ENCODE measurements at regions not wholly inside any gene's neighbourhood (a gene's known extent, or its start where the extent isn't known, plus 50 kb on each side); places are given as distances from the start of the nearest gene placed in this dataset.

DNA sequence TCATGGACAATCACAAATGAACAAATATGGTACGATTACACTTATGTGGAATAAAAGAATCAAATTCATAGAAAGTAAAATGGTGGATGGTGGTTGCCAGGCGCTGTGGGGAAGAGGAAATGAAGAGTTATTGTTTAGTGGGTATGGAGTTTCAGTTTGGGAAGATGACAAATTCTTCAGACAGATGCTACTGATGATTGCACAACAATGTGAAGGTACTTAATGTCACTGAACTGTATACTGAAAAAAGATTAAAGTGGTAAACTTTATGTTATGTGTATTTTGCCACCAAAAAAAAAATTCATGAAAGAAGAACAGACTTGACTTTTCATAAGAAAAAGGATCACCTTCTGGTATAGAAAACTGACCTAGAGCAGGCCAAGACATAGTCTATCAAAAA is 745.6 kb upstream of the CXADR start:
- Histone ChIP-seq H2BK120ac (ENCODE audit: insufficient read depth, low read length, poor library complexity) (no peak overlapping the region), H2AK5ac (ENCODE audit: low read length) (no peak overlapping the region), H3K27ac (ENCODE audit: low read depth, low read length) (no peak overlapping the region), H2BK12ac (ENCODE audit: low read length) (no peak overlapping the region), H3K79me2 (ENCODE audit: control insufficient read depth, insufficient read depth, low read length, poor library complexity) (no peaks in the 10 kb centered on the region), H2BK5ac (ENCODE audit: low read depth, low read length, poor library complexity) (no peak overlapping the region), H3K4me1 (ENCODE audit: control insufficient read depth in 1 of 2, insufficient read depth in 2 of 2, low read length in 2 of 2) (no peaks in the 10 kb centered on the region), H3K18ac (ENCODE audit: low read length) (no peak overlapping the region), H3K79me1 (ENCODE audit: low read length) (no peaks in the 10 kb centered on the region), H3K4ac (ENCODE audit: low read depth, low read length) (no peak overlapping the region), H4K8ac (ENCODE audit: low read depth, low read length) (no peak overlapping the region), H3K4me3 (ENCODE audit: low read depth, low read length) (no peak overlapping the region), H3K9ac (ENCODE audit: low read length) (no peak overlapping the region), H4K12ac (ENCODE audit: low read depth, low read length) (no peak overlapping the region), H3K27me3 (ENCODE audit: insufficient read depth, low read length) (no peaks in the 10 kb centered on the region), H4K91ac (ENCODE audit: low read depth, low read length) (no peak overlapping the region), H3K14ac (ENCODE audit: low read length) (no peak overlapping the region), H3K23ac (ENCODE audit: low read length) (no peak overlapping the region), H2AFZ (ENCODE audit: insufficient read depth, low read length, poor library complexity) (no peak overlapping the region), H3K9me3 (ENCODE audit: insufficient read depth, low read depth, low read length) (no peaks in the 10 kb centered on the region), H3K4me2 (ENCODE audit: low read length) (no peak overlapping the region), H3K36me3 (ENCODE audit: control insufficient read depth in 1 of 2, insufficient read depth in 2 of 2, low read length in 2 of 2) (no peaks in the 10 kb centered on the region)
- DNase-seq, result no peak
- no CpG with 5 or more reads among the region's 2 CpGs for WGBS (ENCODE audit: extremely low coverage, insufficient coverage, insufficient read length)

DNA sequence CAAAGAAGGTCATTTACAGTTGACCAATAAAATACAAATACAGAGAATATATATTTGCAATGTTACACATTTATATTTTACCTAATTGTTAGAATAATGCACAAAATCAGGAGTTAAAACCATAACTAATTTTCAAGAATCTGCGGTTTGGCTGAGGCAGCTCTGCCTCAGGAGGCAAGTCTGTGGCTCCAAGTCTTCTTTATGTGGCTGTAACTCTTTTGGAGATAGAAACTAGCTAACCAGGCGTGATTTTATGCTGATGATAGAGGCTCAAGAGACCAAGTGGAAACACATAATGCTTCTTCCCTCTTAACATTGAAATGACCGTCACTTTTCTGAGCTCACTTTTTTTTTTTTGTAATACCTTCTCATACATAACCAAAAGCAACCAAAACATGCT is 744.7 kb upstream of the CXADR start:
- no peaks in the 10 kb centered on the region for H3K79me1 ChIP-seq (ENCODE audit: low read length)
- no peaks in the 10 kb centered on the region for H3K79me2 ChIP-seq (ENCODE audit: control insufficient read depth, insufficient read depth, low read length, poor library complexity)
- no peak overlapping the region for H3K4me2 ChIP-seq (ENCODE audit: low read length)
- H4K8ac ChIP-seq (ENCODE audit: low read depth, low read length), result no peak overlapping the region
- H3K4ac ChIP-seq (ENCODE audit: low read depth, low read length), result no peak overlapping the region
- no peak overlapping the region for H2BK120ac ChIP-seq (ENCODE audit: insufficient read depth, low read length, poor library complexity)
- no peak overlapping the region for H2BK5ac ChIP-seq (ENCODE audit: low read depth, low read length, poor library complexity)
- H2AK5ac ChIP-seq (ENCODE audit: low read length), result no peak overlapping the region
- H3K36me3 ChIP-seq (ENCODE audit: control insufficient read depth in 1 of 2, insufficient read depth in 2 of 2, low read length in 2 of 2), result no peaks in the 10 kb centered on the region
- H4K12ac ChIP-seq (ENCODE audit: low read depth, low read length), result no peak overlapping the region
- no peaks in the 10 kb centered on the region for H3K27me3 ChIP-seq (ENCODE audit: insufficient read depth, low read length)
- no CpG with 5 or more reads among the region's 3 CpGs for WGBS (ENCODE audit: extremely low coverage, insufficient coverage, insufficient read length)
- H2BK12ac ChIP-seq (ENCODE audit: low read length), result no peak overlapping the region
- no peaks in the 10 kb centered on the region for H3K4me1 ChIP-seq (ENCODE audit: control insufficient read depth in 1 of 2, insufficient read depth in 2 of 2, low read length in 2 of 2)
- H3K27ac ChIP-seq (ENCODE audit: low read depth, low read length), result no peak overlapping the region
- no peak for DNase-seq
- no peak overlapping the region for H3K14ac ChIP-seq (ENCODE audit: low read length)
- H3K23ac ChIP-seq (ENCODE audit: low read length), result no peak overlapping the region
- no peak overlapping the region for H4K91ac ChIP-seq (ENCODE audit: low read depth, low read length)
- H3K18ac ChIP-seq (ENCODE audit: low read length), result no peak overlapping the region
- no peak overlapping the region for H3K4me3 ChIP-seq (ENCODE audit: low read depth, low read length)
- H3K9me3 ChIP-seq (ENCODE audit: insufficient read depth, low read depth, low read length), result no peaks in the 10 kb centered on the region
- H3K9ac ChIP-seq (ENCODE audit: low read length), result no peak overlapping the region
- H2AFZ ChIP-seq (ENCODE audit: insufficient read depth, low read length, poor library complexity), result no peak overlapping the region

DNA sequence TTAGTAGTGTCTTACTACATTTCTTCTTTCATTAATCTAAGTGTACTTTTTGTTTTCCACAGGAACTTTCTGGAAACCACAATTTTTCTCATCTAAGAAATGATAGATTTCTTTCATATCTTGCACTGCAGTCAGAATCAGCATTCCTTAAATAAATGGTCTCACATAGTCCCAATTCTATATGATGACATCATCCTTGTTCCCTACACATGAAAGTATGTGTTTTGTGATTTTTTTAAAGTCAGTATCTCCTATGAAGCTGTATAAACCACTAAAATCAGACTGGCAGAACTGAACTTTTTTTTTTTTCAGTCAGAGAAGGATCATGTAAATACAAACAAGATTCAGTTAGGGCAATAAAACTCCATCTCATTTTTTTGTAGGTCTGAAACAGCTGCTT is 742.6 kb upstream of the CXADR start:
- Histone ChIP-seq H3K36me3 (ENCODE audit: control insufficient read depth in 1 of 2, insufficient read depth in 2 of 2, low read length in 2 of 2) (no peaks in the 10 kb centered on the region), H3K18ac (ENCODE audit: low read length) (no peak overlapping the region), H3K27ac (ENCODE audit: low read depth, low read length) (no peak overlapping the region), H3K4me1 (ENCODE audit: control insufficient read depth in 1 of 2, insufficient read depth in 2 of 2, low read length in 2 of 2) (no peaks in the 10 kb centered on the region), H2AFZ (ENCODE audit: insufficient read depth, low read length, poor library complexity) (no peak overlapping the region), H3K14ac (ENCODE audit: low read length) (no peak overlapping the region), H3K79me2 (ENCODE audit: control insufficient read depth, insufficient read depth, low read length, poor library complexity) (no peaks in the 10 kb centered on the region), H3K79me1 (ENCODE audit: low read length) (no peaks in the 10 kb centered on the region), H3K9ac (ENCODE audit: low read length) (no peak overlapping the region), H3K27me3 (ENCODE audit: insufficient read depth, low read length) (no peaks in the 10 kb centered on the region), H2BK5ac (ENCODE audit: low read depth, low read length, poor library complexity) (no peak overlapping the region), H3K4ac (ENCODE audit: low read depth, low read length) (no peak overlapping the region), H4K8ac (ENCODE audit: low read depth, low read length) (no peak overlapping the region), H2BK120ac (ENCODE audit: insufficient read depth, low read length, poor library complexity) (no peak overlapping the region), H3K23ac (ENCODE audit: low read length) (no peak overlapping the region), H3K4me3 (ENCODE audit: low read depth, low read length) (no peak overlapping the region), H3K4me2 (ENCODE audit: low read length) (no peak overlapping the region), H3K9me3 (ENCODE audit: insufficient read depth, low read depth, low read length) (no peaks in the 10 kb centered on the region), H2BK12ac (ENCODE audit: low read length) (no peak overlapping the region), H4K12ac (ENCODE audit: low read depth, low read length) (no peak overlapping the region), H4K91ac (ENCODE audit: low read depth, low read length) (no peak overlapping the region), H2AK5ac (ENCODE audit: low read length) (no peak overlapping the region)
- no peak for DNase-seq

DNA sequence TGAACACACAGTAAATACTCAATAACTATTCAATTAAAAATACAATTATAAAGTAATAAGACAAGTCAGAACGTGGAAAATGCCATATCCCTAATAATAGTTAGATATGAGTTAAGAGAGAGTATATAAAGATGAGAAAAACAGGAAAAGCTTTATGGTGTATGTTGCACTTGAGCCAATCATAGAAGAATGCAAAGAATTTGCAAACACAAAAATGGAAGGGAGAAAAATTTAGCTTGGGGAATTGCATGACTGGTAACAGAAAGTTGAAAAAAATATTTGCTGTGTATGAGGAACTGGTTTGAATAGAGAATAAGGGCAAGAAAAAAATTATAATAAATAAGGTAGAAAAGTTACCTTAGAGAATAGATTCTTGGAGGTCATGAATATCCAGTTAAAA is 739.6 kb upstream of the CXADR start:
- H3K4ac ChIP-seq (ENCODE audit: low read depth, low read length), result no peak overlapping the region
- no peak overlapping the region for H2AK5ac ChIP-seq (ENCODE audit: low read length)
- H4K8ac ChIP-seq (ENCODE audit: low read depth, low read length), result no peak overlapping the region
- H3K18ac ChIP-seq (ENCODE audit: low read length), result no peak overlapping the region
- H3K4me3 ChIP-seq (ENCODE audit: low read depth, low read length), result no peak overlapping the region
- H2AFZ ChIP-seq (ENCODE audit: insufficient read depth, low read length, poor library complexity), result no peak overlapping the region
- no peak overlapping the region for H3K4me2 ChIP-seq (ENCODE audit: low read length)
- no peak overlapping the region for H4K91ac ChIP-seq (ENCODE audit: low read depth, low read length)
- no peak overlapping the region for H2BK120ac ChIP-seq (ENCODE audit: insufficient read depth, low read length, poor library complexity)
- H2BK12ac ChIP-seq (ENCODE audit: low read length), result no peak overlapping the region
- H3K79me2 ChIP-seq (ENCODE audit: control insufficient read depth, insufficient read depth, low read length, poor library complexity), result no peaks in the 10 kb centered on the region
- no peaks in the 10 kb centered on the region for H3K9me3 ChIP-seq (ENCODE audit: insufficient read depth, low read depth, low read length)
- peak in 1 of 2 donors; percentile 18 for DNase-seq
- H3K36me3 ChIP-seq (ENCODE audit: control insufficient read depth in 1 of 2, insufficient read depth in 2 of 2, low read length in 2 of 2), result no peaks in the 10 kb centered on the region
- H3K27me3 ChIP-seq (ENCODE audit: insufficient read depth, low read length), result no peaks in the 10 kb centered on the region
- no peak overlapping the region for H3K27ac ChIP-seq (ENCODE audit: low read depth, low read length)
- H3K9ac ChIP-seq (ENCODE audit: low read length), result no peak overlapping the region
- no CpG with 5 or more reads among the region's 1 CpG for WGBS (ENCODE audit: extremely low coverage, insufficient coverage, insufficient read length)
- H3K14ac ChIP-seq (ENCODE audit: low read length), result no peak overlapping the region
- H2BK5ac ChIP-seq (ENCODE audit: low read depth, low read length, poor library complexity), result no peak overlapping the region
- no peaks in the 10 kb centered on the region for H3K4me1 ChIP-seq (ENCODE audit: control insufficient read depth in 1 of 2, insufficient read depth in 2 of 2, low read length in 2 of 2)
- no peak overlapping the region for H4K12ac ChIP-seq (ENCODE audit: low read depth, low read length)
- no peak overlapping the region for H3K23ac ChIP-seq (ENCODE audit: low read length)
- H3K79me1 ChIP-seq (ENCODE audit: low read length), result no peaks in the 10 kb centered on the region

DNA sequence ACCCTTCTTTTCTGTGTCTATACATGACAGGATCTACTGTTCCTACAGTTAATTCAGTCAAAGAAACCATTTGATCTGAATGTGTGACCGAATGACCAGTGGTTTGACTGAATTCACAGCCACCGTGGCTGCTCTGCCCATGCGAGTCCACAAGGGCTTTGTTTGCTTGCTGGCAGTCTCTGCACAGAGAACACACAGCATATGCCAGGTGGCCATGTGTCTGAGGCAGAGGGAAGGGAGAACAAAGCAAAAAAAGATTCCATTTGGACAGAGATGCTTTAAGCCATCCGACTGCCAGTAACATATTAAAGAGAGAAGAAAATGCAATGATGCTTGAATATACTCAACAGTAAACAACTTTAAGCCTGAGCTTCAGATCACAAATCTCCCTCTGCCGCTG is 737.8 kb upstream of the CXADR start:
- Histone ChIP-seq H3K27ac (ENCODE audit: low read depth, low read length) (no peak overlapping the region), H2BK5ac (ENCODE audit: low read depth, low read length, poor library complexity) (no peak overlapping the region), H3K9ac (ENCODE audit: low read length) (no peak overlapping the region), H3K79me1 (ENCODE audit: low read length) (no peaks in the 10 kb centered on the region), H2BK12ac (ENCODE audit: low read length) (no peak overlapping the region), H3K9me3 (ENCODE audit: insufficient read depth, low read depth, low read length) (no peaks in the 10 kb centered on the region), H2BK120ac (ENCODE audit: insufficient read depth, low read length, poor library complexity) (no peak overlapping the region), H3K14ac (ENCODE audit: low read length) (no peak overlapping the region), H3K4me1 (ENCODE audit: control insufficient read depth in 1 of 2, insufficient read depth in 2 of 2, low read length in 2 of 2) (no peaks in the 10 kb centered on the region), H4K91ac (ENCODE audit: low read depth, low read length) (no peak overlapping the region), H3K27me3 (ENCODE audit: insufficient read depth, low read length) (no peaks in the 10 kb centered on the region), H3K36me3 (ENCODE audit: control insufficient read depth in 1 of 2, insufficient read depth in 2 of 2, low read length in 2 of 2) (no peaks in the 10 kb centered on the region), H3K79me2 (ENCODE audit: control insufficient read depth, insufficient read depth, low read length, poor library complexity) (no peaks in the 10 kb centered on the region), H3K4ac (ENCODE audit: low read depth, low read length) (no peak overlapping the region), H3K23ac (ENCODE audit: low read length) (no peak overlapping the region), H4K12ac (ENCODE audit: low read depth, low read length) (no peak overlapping the region), H4K8ac (ENCODE audit: low read depth, low read length) (no peak overlapping the region), H3K4me3 (ENCODE audit: low read depth, low read length) (no peak overlapping the region), H3K18ac (ENCODE audit: low read length) (no peak overlapping the region), H2AK5ac (ENCODE audit: low read length) (no peak overlapping the region), H3K4me2 (ENCODE audit: low read length) (no peak overlapping the region), H2AFZ (ENCODE audit: insufficient read depth, low read length, poor library complexity) (no peak overlapping the region)
- no peak for DNase-seq
- no CpG with 5 or more reads among the region's 5 CpGs for WGBS (ENCODE audit: extremely low coverage, insufficient coverage, insufficient read length)
